DOHH2 (cell line): ENCODE measurements at regions not wholly inside any gene's neighbourhood (a gene's known extent, or its start where the extent isn't known, plus 50 kb on each side); places are given as distances from the start of the nearest gene placed in this dataset.
"Not testable (repeated sequence)": the region's sequence is repeated elsewhere in the genome, so short reads cannot be mapped to it uniquely, and the experiment has no call there.

Source experiments
- H3F3A ChIP-seq: fragments of 200-600 bp; sonication (generic), shearing (Covaris generic); 2 replicates; pipeline ENCODE4 v1.6.0; 2016; ENCODE audit warnings: antibody characterized with exemption, mild to moderate bottlenecking; ENCODE audit not compliant: control insufficient read depth, insufficient read depth
- H3K27ac ChIP-seq: fragments of 200-600 bp; sonication (generic); 2 replicates; pipeline ENCODE4 v1.5.1; 2014; ENCODE audit warnings: low read depth, mild to moderate bottlenecking, low read length, moderate library complexity
- H3K27me3 ChIP-seq: fragments of 200-600 bp; sonication (generic); 2 replicates; pipeline ENCODE4 v1.6.1; 2014; ENCODE audit warnings: mild to moderate bottlenecking, low read length, mixed read lengths; ENCODE audit not compliant: control insufficient read depth
- H3K36me3 ChIP-seq: fragments of 200-600 bp; sonication (generic); 2 replicates; pipeline ENCODE4 v1.6.1; 2014; ENCODE audit warnings: mild to moderate bottlenecking, low read length, moderate library complexity, mixed read lengths; ENCODE audit not compliant: control insufficient read depth
- H3K4me1 ChIP-seq: fragments of 200-600 bp; sonication (generic); 2 replicates; pipeline ENCODE4 v1.6.1; 2014; ENCODE audit warnings: mild to moderate bottlenecking, low read length, mixed read lengths; ENCODE audit not compliant: control insufficient read depth
- H3K4me2 ChIP-seq: fragments of 200-600 bp; sonication (generic); 2 replicates; pipeline ENCODE4 v1.6.0; 2014; ENCODE audit warnings: mild to moderate bottlenecking, low read length, moderate library complexity
- H3K4me3 ChIP-seq: fragments of 200-600 bp; sonication (generic); 2 replicates; pipeline ENCODE4 v1.5.1; 2014; ENCODE audit warnings: mild to moderate bottlenecking, low read length, mixed read lengths
- H3K79me2 ChIP-seq: fragments of 200-600 bp; sonication (generic); 2 replicates; pipeline ENCODE4 v1.6.1; 2014; ENCODE audit warnings: mild to moderate bottlenecking, low read length, mixed read lengths; ENCODE audit not compliant: control insufficient read depth
- H3K9me2 ChIP-seq: fragments of 200-600 bp; sonication (generic); replicated peaks from 2 replicates; pipeline ENCODE4 v1.6.1; 2014; ENCODE audit warnings: mild to moderate bottlenecking, low read length, mixed read lengths; ENCODE audit not compliant: control insufficient read depth
- H3K9me3 ChIP-seq: fragments of 200-600 bp; sonication (generic); 2 replicates; pipeline ENCODE4 v1.6.1; 2014; ENCODE audit warnings: antibody characterized with exemption, low read length, mixed read lengths; ENCODE audit not compliant: control insufficient read depth, insufficient read depth
- H4K20me1 ChIP-seq: fragments of 200-600 bp; sonication (generic); 2 replicates; pipeline ENCODE4 v1.6.0; 2014; ENCODE audit warnings: low read depth, mild to moderate bottlenecking, antibody characterized with exemption, low read length, moderate library complexity; ENCODE audit not compliant: control insufficient read depth, insufficient read depth
- EZH2phosphoT487 ChIP-seq: fragments of 200-600 bp; sonication (generic); IDR thresholded peaks from 2 replicates; pipeline ENCODE4 v1.6.1; 2017; ENCODE audit warnings: borderline replicate concordance, mild to moderate bottlenecking, antibody characterized with exemption, low read length, moderate library complexity, mixed read lengths
- TF ChIP-seq, protein P1 (sequence below): fragments of 200-600 bp; sonication (generic); IDR thresholded peaks from one replicate; pipeline ENCODE4 v1.5.1; 2014; ENCODE audit warnings: antibody characterized with exemption, mild to moderate bottlenecking, low read depth, low read length; ENCODE audit not compliant: poor library complexity, severe bottlenecking

DNA sequence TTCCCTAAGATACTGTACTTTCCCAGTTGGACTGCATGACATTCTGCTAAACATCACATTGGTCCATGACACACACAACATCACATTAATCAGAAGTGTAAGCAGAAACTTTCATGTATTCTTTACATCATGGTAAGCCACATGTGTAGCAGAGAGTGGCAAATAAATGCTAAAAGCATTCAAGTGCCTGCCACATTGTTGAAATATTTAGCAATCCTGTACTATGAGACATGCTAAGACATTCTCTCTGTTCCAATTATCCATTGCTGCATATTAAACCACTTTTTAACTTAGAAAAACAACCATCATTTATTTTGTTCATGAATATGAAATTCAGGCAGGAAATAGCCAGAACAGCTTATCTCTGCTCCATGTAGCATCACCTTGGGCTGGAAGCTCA lies 207.7 kb upstream of the GJE1 start:
- Histone ChIP-seq H3K4me3 (no peak overlapping the region), H3K79me2 (no peaks in the 10 kb centered on the region), H3K4me2 (no peak overlapping the region)

DNA sequence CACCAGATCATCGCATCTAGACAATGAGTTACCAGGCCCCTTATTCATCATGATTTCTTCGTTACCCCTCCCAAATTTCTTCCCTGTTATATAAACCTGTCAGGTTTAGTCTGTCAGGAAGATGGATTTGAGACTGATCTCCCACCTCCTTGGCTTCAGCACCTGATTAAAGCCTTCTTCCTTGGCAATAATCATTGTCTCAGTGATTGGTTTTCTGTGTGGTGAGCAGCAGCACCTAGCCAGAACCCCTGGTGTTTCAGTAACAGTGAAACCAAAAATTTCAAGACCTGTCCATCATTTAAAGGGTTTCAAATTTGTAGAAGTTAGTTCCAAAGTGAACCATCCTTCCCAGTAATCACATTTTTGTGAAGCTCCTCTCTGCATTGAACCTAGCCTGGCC lies 209.8 kb upstream of the GJE1 start:
- Histone ChIP-seq H3K36me3 (no peaks in the 10 kb centered on the region), H4K20me1 (no peaks in the 10 kb centered on the region), H3K4me2 (no peak overlapping the region), H3K27ac (no peak overlapping the region), H3F3A (no peaks in the 10 kb centered on the region), H3K79me2 (no peaks in the 10 kb centered on the region), H3K9me2 (no peaks in the 10 kb centered on the region), H3K4me1 (no peaks in the 10 kb centered on the region), H3K27me3 (no peaks in the 10 kb centered on the region), H3K4me3 (no peak overlapping the region), H3K9me3 (no peaks in the 10 kb centered on the region)
- TF ChIP-seq, protein P1, sequence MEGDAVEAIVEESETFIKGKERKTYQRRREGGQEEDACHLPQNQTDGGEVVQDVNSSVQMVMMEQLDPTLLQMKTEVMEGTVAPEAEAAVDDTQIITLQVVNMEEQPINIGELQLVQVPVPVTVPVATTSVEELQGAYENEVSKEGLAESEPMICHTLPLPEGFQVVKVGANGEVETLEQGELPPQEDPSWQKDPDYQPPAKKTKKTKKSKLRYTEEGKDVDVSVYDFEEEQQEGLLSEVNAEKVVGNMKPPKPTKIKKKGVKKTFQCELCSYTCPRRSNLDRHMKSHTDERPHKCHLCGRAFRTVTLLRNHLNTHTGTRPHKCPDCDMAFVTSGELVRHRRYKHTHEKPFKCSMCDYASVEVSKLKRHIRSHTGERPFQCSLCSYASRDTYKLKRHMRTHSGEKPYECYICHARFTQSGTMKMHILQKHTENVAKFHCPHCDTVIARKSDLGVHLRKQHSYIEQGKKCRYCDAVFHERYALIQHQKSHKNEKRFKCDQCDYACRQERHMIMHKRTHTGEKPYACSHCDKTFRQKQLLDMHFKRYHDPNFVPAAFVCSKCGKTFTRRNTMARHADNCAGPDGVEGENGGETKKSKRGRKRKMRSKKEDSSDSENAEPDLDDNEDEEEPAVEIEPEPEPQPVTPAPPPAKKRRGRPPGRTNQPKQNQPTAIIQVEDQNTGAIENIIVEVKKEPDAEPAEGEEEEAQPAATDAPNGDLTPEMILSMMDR = no peak
- TF ChIP-seq EZH2phosphoT487 = no peak

More for the DNA sequence above, 207.7 kb upstream of the GJE1 start:
- no peaks in the 10 kb centered on the region for H3F3A ChIP-seq
- H3K27me3 ChIP-seq = no peaks in the 10 kb centered on the region
- H3K9me3 ChIP-seq = no peaks in the 10 kb centered on the region
- H4K20me1 ChIP-seq = no peaks in the 10 kb centered on the region
- no peaks in the 10 kb centered on the region for H3K9me2 ChIP-seq
- no peak overlapping the region for H3K27ac ChIP-seq
- TF ChIP-seq, protein P1 = no peak
- TF ChIP-seq EZH2phosphoT487 = no peak
- no peaks in the 10 kb centered on the region for H3K36me3 ChIP-seq
- no peaks in the 10 kb centered on the region for H3K4me1 ChIP-seq

DNA sequence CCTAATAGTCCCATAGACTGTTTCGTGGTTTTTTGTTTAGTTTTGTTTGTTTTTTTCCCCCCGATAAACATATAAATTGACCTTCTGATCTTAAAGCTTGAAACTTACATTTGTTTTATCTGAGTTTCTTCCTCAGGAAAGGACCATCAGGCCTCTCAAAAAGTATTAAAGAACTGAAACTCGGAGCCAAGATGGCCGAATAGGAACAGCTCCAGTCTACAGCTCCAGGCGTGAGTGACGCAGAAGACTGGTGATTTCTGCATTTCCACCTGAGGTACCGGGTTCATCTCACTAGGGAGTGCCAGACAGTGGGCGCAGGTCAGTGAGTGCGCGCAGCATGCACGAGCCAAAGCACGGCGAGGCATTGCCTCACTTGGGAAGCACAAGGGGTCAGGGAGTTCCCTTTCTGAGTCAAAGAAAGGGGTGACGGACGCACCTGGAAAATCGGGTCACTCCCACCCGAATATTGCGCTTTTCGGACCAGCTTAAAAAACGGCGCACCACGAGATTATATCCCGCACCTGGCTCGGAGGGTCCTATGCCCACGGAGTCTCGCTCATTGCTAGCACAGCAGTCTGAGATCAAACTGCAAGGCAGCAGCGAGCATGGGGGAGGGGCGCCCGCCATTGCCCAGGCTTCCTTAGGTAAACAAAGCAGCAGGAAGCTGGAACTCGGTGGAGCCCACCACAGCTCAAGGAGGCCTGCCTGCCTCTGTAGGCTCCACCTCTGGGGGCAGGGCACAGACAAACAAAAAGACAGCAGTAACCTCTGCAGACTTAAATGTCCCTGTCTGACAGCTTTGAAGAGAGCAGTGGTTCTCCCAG lies 215.8 kb upstream of the GJE1 start:
- H3K4me2 ChIP-seq, H3K4me3 ChIP-seq, H3K27ac ChIP-seq, H3K27me3 ChIP-seq, H3K79me2 ChIP-seq, H3K36me3 ChIP-seq, H3F3A ChIP-seq, H4K20me1 ChIP-seq, H3K4me1 ChIP-seq, H3K9me2 ChIP-seq, H3K9me3 ChIP-seq: not testable (repeated sequence)

DNA sequence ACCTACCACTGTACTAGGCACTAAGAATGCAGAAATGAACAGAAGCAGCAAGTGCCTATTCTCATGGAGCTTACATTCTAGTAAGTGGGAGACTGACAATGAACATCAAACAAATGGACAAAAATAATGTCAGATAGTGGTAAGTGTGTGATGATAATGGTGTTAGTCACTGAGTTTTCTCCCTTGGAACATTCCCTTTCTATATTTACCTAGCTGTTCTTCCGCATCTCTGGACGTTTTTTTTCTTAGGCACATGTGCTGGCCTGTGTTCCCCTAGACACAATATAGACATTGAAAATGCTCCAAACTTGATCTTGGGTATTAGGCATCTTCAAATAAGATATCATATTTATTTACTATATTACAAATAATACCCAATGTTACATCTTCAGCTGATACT lies 218.1 kb upstream of the GJE1 start:
- Histone ChIP-seq H3K27ac (no peak overlapping the region), H4K20me1 (no peaks in the 10 kb centered on the region), H3F3A (no peaks in the 10 kb centered on the region), H3K4me1 (no peaks in the 10 kb centered on the region), H3K36me3 (no peaks in the 10 kb centered on the region), H3K79me2 (no peaks in the 10 kb centered on the region), H3K27me3 (no peaks in the 10 kb centered on the region), H3K9me3 (no peaks in the 10 kb centered on the region), H3K9me2 (0 out of 2 replicates have a peak, but pooled peaks cover 1% of the 10 kb centered on the region), H3K4me2 (no peak overlapping the region), H3K4me3 (no peak overlapping the region)
- TF ChIP-seq, protein P1 = no peak
- TF ChIP-seq EZH2phosphoT487 = no peak
